HPDE6-E6E7 (cell line): ENCODE measurements at regions not wholly inside any gene's neighbourhood (a gene's known extent, or its start where the extent isn't known, plus 50 kb on each side); places are given as distances from the start of the nearest gene placed in this dataset.
"Not testable (repeated sequence)": the region's sequence is repeated elsewhere in the genome, so short reads cannot be mapped to it uniquely, and the experiment has no call there.

Experiments used
- DNase-seq: peaks from one replicate; pipeline ENCODE4 v3.0.0; 2011; ENCODE audit warnings: missing footprints; ENCODE audit errors: extremely low spot score

- DNase-seq: peak; percentile 1
These were observed 133.8 kb upstream of the TACR3 start for GRCh38 chr4:103853627-103854026.

GRCh38 chr4:103853146-103853545, 133.4 kb upstream of the TACR3 start:
- DNase-seq: no peak

- DNase-seq: no peak
These were observed 125.3 kb upstream of the TACR3 start for GRCh38 chr4:103845075-103845474.

GRCh38 chr4:103842637-103843239, 123.0 kb upstream of the TACR3 start:
- no peak for DNase-seq

GRCh38 chr4:103842076-103842475, 122.3 kb upstream of the TACR3 start:
- no peak for DNase-seq

- DNase-seq: not testable (repeated sequence)
These were observed 90.5 kb upstream of the TACR3 start for GRCh38 chr4:103810308-103810707.

GRCh38 chr4:103802766-103803165, 83.0 kb upstream of the TACR3 start:
- no peak for DNase-seq

- DNase-seq: no peak
These were observed 67.3 kb upstream of the TACR3 start for GRCh38 chr4:103787057-103787456.

- no peak for DNase-seq
These were observed 66.8 kb upstream of the TACR3 start for GRCh38 chr4:103786593-103786992.

GRCh38 chr4:103786014-103786413, 66.2 kb upstream of the TACR3 start:
- no peak for DNase-seq

GRCh38 chr4:103778221-103778620, 58.4 kb upstream of the TACR3 start:
- no peak for DNase-seq

- no peak for DNase-seq
These were observed 54.6 kb upstream of the TACR3 start for GRCh38 chr4:103774326-103774825.

GRCh38 chr4:103773691-103774231, 54.0 kb upstream of the TACR3 start:
- DNase-seq: no peak
